Ovary (tissue), 3 donors: ENCODE measurements at regions not wholly inside any gene's neighbourhood (a gene's known extent, or its start where the extent isn't known, plus 50 kb on each side); places are given as distances from the start of the nearest gene placed in this dataset.

Experiments used
- CTCF ChIP-seq, 3 donors: fragments of 450-650 bp in 2 of 3; fragments of 200-600 bp in 1 of 3; IDR thresholded peaks; one replicate each; pipeline versions ENCODE4 v1.5.1 to v1.8.0; 2016 to 2022; ENCODE audit warnings: antibody characterized with exemption in 3 of 3, mild to moderate bottlenecking in 1 of 3
- EP300 ChIP-seq: sonication (generic); formaldehyde crosslinking; IDR thresholded peaks from one replicate; pipeline ENCODE4 v1.6.1; 2017; ENCODE audit warnings: antibody characterized with exemption
- POLR2A ChIP-seq: fragments of 450-650 bp; IDR thresholded peaks from one replicate; pipeline ENCODE4 v1.6.1; 2017; ENCODE audit warnings: antibody characterized with exemption, mild to moderate bottlenecking, moderate library complexity
- donor health status: DM: no; HTN: no; CAD: no.

DNA sequence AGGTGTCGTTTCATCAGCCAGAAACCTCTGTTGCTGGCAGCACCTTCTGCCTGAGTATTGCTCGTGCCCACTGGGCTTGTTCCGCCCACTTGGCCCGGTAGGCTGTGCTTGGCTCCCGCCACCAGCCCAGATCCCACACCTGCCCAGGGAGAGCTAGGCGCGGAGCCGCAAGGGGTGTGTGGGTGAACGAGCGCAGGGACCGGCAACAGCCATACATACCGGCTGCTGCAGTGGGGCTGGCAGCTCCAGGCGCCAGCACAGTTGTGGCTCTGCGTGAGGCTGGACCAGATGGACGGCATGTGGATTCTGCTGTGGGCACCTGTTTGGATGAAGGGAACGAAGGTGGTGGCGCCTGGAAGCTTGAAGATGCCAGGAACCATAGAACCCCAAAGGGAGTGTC lies 331.5 kb upstream of the MCTP2 start:
- TF ChIP-seq POLR2A (no peak), EP300 (no peak), CTCF (IDR thresholded peaks at IDR 0.05) (no peak)
